Lung (tissue), 11 donors: ENCODE measurements at regions not wholly inside any gene's neighbourhood (a gene's known extent, or its start where the extent isn't known, plus 50 kb on each side); places are given as distances from the start of the nearest gene placed in this dataset.

Experiments
- ATAC-seq: fragments of 200-7000 bp; cut with Tn5 transposase; one replicate; pipeline ENCODE4 v1.9.1; 2020; ENCODE audit warnings: moderate number of reproducible peaks; ENCODE audit not compliant: insufficient read depth, low FRiP score
- DNase-seq, 3 donors: peaks; one replicate each; pipeline ENCODE4 v3.0.0-alpha.2; 2013 to 2017
- H3K27ac ChIP-seq, 2 donors: one replicate each; pipeline ENCODE4 v1.5.1; 2013; ENCODE audit warnings: mild to moderate bottlenecking in 2 of 2, moderate library complexity in 2 of 2, control low read depth in 1 of 2, inconsistent platforms in 1 of 2, low read depth in 1 of 2, low read length in 1 of 2
- H3K27me3 ChIP-seq, 3 donors: one replicate each; pipeline ENCODE4 v1.5.1; 2013; ENCODE audit warnings: low read length in 2 of 3; ENCODE audit not compliant: control insufficient read depth in 3 of 3, insufficient read depth in 3 of 3
- H3K36me3 ChIP-seq, 4 donors: one replicate each; pipeline ENCODE4 v1.5.1; 2013; ENCODE audit warnings: low read length in 4 of 4, mild to moderate bottlenecking in 1 of 4, moderate library complexity in 1 of 4; ENCODE audit not compliant: control insufficient read depth in 4 of 4, insufficient read depth in 4 of 4
- H3K4me1 ChIP-seq, 5 donors: one replicate each; pipeline ENCODE4 v1.5.1; 2013; ENCODE audit warnings: low read length in 5 of 5, mild to moderate bottlenecking in 2 of 5, moderate library complexity in 1 of 5; ENCODE audit not compliant: control insufficient read depth in 5 of 5, insufficient read depth in 5 of 5
- H3K4me3 ChIP-seq: one replicate; pipeline ENCODE4 v1.5.1; 2013; ENCODE audit warnings: mild to moderate bottlenecking, control low read depth, moderate library complexity
- H3K9ac ChIP-seq, 2 donors: one replicate each; pipeline ENCODE4 v1.5.1; 2013; ENCODE audit warnings: low read length in 2 of 2, control low read depth in 1 of 2; ENCODE audit not compliant: insufficient read depth in 1 of 2
- H3K9me3 ChIP-seq, 4 donors: one replicate each; pipeline ENCODE4 v1.5.1; 2013; ENCODE audit warnings: low read length in 3 of 4, mild to moderate bottlenecking in 1 of 4, moderate library complexity in 1 of 4; ENCODE audit not compliant: control insufficient read depth in 4 of 4, insufficient read depth in 3 of 4
- CTCF ChIP-seq: IDR thresholded peaks from 2 replicates; pipeline ENCODE4 v1.5.1; 2012; ENCODE audit warnings: mild to moderate bottlenecking; ENCODE audit errors: control extremely low read depth, extremely low read depth
- WGBS, 2 donors: extraction: QIAGEN DNeasy Blood & Tissue Kit; methylation state at CpG; one replicate each; pipeline ENCODE4 v1.1.7; 2013; 5-methylcytosine and 5-hydroxymethylcytosine counted together
- donor health status: control.
- donor health status: control.
- donor health status: Bipolar disorder and iron deficiency.
- donor health status: healthy.
- donor health status: DM: yes; HTN: yes; CAD: no.

DNA sequence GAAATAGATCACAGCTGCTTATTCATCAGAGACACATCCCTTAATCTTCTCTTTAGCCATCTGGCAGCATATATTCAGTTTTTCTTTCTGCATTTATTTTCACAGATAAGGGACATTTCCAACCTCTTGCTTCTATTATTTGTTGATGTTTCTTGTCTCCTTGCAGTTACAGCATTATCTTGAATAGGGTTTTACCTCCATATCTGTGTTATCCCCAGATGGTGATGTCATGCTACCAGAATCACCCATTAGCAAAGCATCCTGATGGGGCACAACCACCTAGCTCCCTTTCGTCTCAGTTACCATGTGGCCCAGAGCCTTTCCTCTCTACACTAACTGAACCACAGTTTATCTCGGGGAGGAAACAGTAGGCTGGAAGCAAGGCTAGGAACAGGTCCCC is 483.9 kb downstream of the FOXO1 start:
- no peak for TF ChIP-seq CTCF
- ATAC-seq (no peak), DNase-seq (no peak)
- Histone ChIP-seq H3K4me3 (no peak overlapping the region), H3K27me3 (no peaks in the 10 kb centered on the region), H3K4me1 (peaks cover 0 to 3% (median 0%) of the 10 kb centered on the region in 5 donors), H3K36me3 (no peaks in the 10 kb centered on the region), H3K9ac (no peak overlapping the region), H3K27ac (no peak overlapping the region), H3K9me3 (peaks cover 0 to 2% (median 0%) of the 10 kb centered on the region in 4 donors)
- WGBS, 2 donors = 95 to 96% methylated on average over 2 of the region's 2 CpGs

GRCh38 chr13:40185414-40185813 is 481.0 kb downstream of the FOXO1 start:
- no peak for DNase-seq
- Histone ChIP-seq H3K4me1 (peaks cover 0 to 6% (median 3%) of the 10 kb centered on the region in 5 donors), H3K4me3 (no peak overlapping the region), H3K9ac (no peak overlapping the region), H3K9me3 (no peaks in the 10 kb centered on the region), H3K27ac (no peak overlapping the region), H3K27me3 (no peaks in the 10 kb centered on the region), H3K36me3 (no peaks in the 10 kb centered on the region)
- WGBS, 2 donors = 40 to 75% methylated on average over 2 of the region's 2 CpGs
- TF ChIP-seq CTCF = no peak
- ATAC-seq = no peak

GRCh38 chr13:40186041-40186440 is 480.4 kb downstream of the FOXO1 start:
- WGBS, 2 donors = 63 to 81% methylated on average over 3 of the region's 3 CpGs
- Histone ChIP-seq H3K4me3 (no peak overlapping the region), H3K36me3 (no peaks in the 10 kb centered on the region), H3K9me3 (no peaks in the 10 kb centered on the region), H3K4me1 (peaks cover 0 to 12% (median 3%) of the 10 kb centered on the region in 5 donors), H3K27ac (no peak overlapping the region), H3K9ac (no peak overlapping the region), H3K27me3 (no peaks in the 10 kb centered on the region)
- no peak for ATAC-seq
- TF ChIP-seq CTCF = no peak
- DNase-seq = no peak

DNA sequence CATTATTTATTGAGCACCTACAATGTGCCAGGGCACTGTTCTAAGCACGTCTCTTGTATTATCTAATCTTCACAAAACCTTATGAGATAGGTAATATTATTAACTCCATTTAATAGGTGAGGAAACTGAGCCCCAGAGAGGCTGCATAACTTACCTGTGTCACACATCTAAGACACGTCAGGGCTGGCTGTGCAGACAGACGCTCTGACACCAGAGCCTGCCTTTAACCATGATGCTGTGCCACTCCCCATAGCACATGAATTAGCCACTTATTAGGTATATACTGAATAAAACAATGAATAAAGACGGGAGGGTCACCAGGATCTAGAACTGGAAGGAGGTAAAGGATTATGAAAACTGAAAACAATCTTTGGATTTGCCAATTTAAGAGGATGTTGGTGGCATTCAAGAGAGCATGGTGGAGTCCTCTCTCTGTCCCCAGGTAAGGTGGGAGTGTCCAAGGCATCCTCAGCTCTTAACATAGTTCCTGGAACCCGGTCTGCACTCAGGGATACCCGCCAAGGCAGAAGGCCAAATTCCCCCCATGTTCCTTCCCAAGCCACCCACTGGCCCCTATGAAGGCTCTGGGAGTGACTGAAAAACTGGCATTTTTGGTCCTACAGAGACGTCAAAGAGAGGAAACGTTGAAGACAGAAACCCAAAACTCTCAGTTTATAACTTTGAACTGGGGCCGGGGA is 479.7 kb downstream of the FOXO1 start:
- Histone ChIP-seq H3K27me3 (no peaks in the 10 kb centered on the region), H3K4me1 (peaks cover 3 to 20% (median 7%) of the 10 kb centered on the region in 5 donors), H3K9ac (no peak overlapping the region), H3K27ac (no peak overlapping the region), H3K9me3 (no peaks in the 10 kb centered on the region), H3K4me3 (no peak overlapping the region), H3K36me3 (no peaks in the 10 kb centered on the region)
- ATAC-seq (no peak), DNase-seq (no peak)
- TF ChIP-seq CTCF = no peak
- 80 to 92% methylated on average over 9 of the region's 9 CpGs for WGBS, 2 donors
